ENCODE measurements at regions not wholly inside any gene's neighbourhood (a gene's known extent, or its start where the extent isn't known, plus 50 kb on each side); places are given as distances from the start of the nearest gene placed in this dataset.

DNA sequence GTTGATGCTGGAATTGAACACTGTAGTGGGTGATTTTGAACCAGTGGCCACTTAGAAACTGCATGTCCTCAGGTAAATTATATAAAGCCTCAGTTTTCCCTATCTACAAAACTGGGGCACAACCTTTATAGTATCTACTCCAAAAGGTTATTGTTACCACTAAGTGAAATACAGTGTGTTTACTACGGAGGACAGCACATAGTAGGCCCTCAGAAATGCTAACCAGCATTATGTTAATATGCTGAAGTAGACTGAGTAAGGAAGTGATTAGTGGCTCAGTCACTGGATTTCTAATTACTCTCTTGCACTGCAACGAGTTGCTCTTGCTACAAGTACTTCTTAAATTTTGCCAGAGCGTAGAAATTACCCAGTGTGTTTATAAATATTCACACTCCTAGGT is 139.5 kb downstream of the HAUS1 start:
- TF ChIP-seq, protein P1, sequence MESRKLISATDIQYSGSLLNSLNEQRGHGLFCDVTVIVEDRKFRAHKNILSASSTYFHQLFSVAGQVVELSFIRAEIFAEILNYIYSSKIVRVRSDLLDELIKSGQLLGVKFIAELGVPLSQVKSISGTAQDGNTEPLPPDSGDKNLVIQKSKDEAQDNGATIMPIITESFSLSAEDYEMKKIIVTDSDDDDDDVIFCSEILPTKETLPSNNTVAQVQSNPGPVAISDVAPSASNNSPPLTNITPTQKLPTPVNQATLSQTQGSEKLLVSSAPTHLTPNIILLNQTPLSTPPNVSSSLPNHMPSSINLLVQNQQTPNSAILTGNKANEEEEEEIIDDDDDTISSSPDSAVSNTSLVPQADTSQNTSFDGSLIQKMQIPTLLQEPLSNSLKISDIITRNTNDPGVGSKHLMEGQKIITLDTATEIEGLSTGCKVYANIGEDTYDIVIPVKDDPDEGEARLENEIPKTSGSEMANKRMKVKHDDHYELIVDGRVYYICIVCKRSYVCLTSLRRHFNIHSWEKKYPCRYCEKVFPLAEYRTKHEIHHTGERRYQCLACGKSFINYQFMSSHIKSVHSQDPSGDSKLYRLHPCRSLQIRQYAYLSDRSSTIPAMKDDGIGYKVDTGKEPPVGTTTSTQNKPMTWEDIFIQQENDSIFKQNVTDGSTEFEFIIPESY (IDR thresholded peaks at IDR 0.05), result no peak
- TF ChIP-seq TAF1 (conservative IDR thresholded peaks at IDR 0.05) (no peak), GABPA (IDR thresholded peaks at IDR 0.05 in 1 of 2, conservative IDR thresholded peaks at IDR 0.05 in 1 of 2) (no peak), YY1 (IDR thresholded peaks at IDR 0.05) (no peak)
- TF ChIP-seq, protein P2, sequence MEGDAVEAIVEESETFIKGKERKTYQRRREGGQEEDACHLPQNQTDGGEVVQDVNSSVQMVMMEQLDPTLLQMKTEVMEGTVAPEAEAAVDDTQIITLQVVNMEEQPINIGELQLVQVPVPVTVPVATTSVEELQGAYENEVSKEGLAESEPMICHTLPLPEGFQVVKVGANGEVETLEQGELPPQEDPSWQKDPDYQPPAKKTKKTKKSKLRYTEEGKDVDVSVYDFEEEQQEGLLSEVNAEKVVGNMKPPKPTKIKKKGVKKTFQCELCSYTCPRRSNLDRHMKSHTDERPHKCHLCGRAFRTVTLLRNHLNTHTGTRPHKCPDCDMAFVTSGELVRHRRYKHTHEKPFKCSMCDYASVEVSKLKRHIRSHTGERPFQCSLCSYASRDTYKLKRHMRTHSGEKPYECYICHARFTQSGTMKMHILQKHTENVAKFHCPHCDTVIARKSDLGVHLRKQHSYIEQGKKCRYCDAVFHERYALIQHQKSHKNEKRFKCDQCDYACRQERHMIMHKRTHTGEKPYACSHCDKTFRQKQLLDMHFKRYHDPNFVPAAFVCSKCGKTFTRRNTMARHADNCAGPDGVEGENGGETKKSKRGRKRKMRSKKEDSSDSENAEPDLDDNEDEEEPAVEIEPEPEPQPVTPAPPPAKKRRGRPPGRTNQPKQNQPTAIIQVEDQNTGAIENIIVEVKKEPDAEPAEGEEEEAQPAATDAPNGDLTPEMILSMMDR (IDR thresholded peaks at IDR 0.05; ENCODE audit: low read depth, low read length, missing input control), result no peak
- TF ChIP-seq, protein P3, sequence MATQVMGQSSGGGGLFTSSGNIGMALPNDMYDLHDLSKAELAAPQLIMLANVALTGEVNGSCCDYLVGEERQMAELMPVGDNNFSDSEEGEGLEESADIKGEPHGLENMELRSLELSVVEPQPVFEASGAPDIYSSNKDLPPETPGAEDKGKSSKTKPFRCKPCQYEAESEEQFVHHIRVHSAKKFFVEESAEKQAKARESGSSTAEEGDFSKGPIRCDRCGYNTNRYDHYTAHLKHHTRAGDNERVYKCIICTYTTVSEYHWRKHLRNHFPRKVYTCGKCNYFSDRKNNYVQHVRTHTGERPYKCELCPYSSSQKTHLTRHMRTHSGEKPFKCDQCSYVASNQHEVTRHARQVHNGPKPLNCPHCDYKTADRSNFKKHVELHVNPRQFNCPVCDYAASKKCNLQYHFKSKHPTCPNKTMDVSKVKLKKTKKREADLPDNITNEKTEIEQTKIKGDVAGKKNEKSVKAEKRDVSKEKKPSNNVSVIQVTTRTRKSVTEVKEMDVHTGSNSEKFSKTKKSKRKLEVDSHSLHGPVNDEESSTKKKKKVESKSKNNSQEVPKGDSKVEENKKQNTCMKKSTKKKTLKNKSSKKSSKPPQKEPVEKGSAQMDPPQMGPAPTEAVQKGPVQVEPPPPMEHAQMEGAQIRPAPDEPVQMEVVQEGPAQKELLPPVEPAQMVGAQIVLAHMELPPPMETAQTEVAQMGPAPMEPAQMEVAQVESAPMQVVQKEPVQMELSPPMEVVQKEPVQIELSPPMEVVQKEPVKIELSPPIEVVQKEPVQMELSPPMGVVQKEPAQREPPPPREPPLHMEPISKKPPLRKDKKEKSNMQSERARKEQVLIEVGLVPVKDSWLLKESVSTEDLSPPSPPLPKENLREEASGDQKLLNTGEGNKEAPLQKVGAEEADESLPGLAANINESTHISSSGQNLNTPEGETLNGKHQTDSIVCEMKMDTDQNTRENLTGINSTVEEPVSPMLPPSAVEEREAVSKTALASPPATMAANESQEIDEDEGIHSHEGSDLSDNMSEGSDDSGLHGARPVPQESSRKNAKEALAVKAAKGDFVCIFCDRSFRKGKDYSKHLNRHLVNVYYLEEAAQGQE (IDR thresholded peaks at IDR 0.05), result no peak

Measured in liver (tissue), 3 donors.